ENCODE measurements at regions not wholly inside any gene's neighbourhood (a gene's known extent, or its start where the extent isn't known, plus 50 kb on each side); places are given as distances from the start of the nearest gene placed in this dataset.

DNA sequence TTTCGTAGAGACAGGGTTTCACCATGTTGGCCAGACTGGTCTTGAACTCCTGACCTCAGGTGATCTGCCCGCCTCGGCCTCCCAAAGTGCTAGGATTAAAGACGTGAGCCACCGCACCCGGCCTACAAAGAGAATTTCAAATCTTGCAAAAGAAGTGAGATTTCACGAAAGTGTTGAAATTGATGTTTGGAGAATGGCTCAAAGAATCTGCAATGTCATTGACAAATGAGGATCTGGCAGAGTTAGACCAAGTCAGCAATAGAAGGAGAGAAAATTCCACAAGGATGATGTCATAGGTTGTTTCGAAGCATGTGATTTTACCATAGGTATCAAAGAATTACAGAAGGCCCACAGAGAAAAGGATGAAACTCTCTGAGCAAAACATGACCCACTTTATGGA is 71.7 kb downstream of the LYZL2 start:
- no peak for TF ChIP-seq EZH2 (IDR thresholded peaks at IDR 0.05; ENCODE audit: insufficient read depth, poor library complexity, severe bottlenecking)
- TF ChIP-seq EZH2phosphoT487 (IDR thresholded peaks at IDR 0.05; ENCODE audit: insufficient read depth, low read depth) = no peak

Data from GM23248 (cell line).